GM12891 (cell line): ENCODE measurements at regions not wholly inside any gene's neighbourhood (a gene's known extent, or its start where the extent isn't known, plus 50 kb on each side); places are given as distances from the start of the nearest gene placed in this dataset.

Source experiments
- POLR2A ChIP-seq: IDR thresholded peaks from 2 replicates; pipeline ENCODE4 v1.6.1; 2011; ENCODE audit warnings: low read depth, low read length, control low read depth
- POLR2AphosphoS5 ChIP-seq: IDR thresholded peaks from 2 replicates; pipeline ENCODE4 v1.6.1; 2011; ENCODE audit warnings: low read depth, low read length, control low read depth
- TAF1 ChIP-seq: IDR thresholded peaks from 2 replicates; pipeline ENCODE4 v1.6.1; 2011; ENCODE audit warnings: low read depth, low read length, control low read depth

GRCh38 chr20:56945057-56945456 is 316.0 kb downstream of the TFAP2C start:
- TF ChIP-seq POLR2A = no peak
- no peak for TF ChIP-seq POLR2AphosphoS5
- no peak for TF ChIP-seq TAF1
